HFF-Myc (cell line): ENCODE measurements at regions not wholly inside any gene's neighbourhood (a gene's known extent, or its start where the extent isn't known, plus 50 kb on each side); places are given as distances from the start of the nearest gene placed in this dataset.

Experiments
- DNase-seq: peaks from one replicate; pipeline ENCODE4 v3.0.0-alpha.2; 2011; ENCODE audit warnings: low read depth; ENCODE audit errors: extremely low read depth
- H3K4me3 ChIP-seq: replicated peaks from 2 replicates; pipeline ENCODE4 v1.5.1; 2011; ENCODE audit warnings: low read depth, mild to moderate bottlenecking, control low read depth, low read length
- CTCF ChIP-seq: IDR thresholded peaks from 2 replicates; pipeline ENCODE4 v1.5.1; 2012; ENCODE audit warnings: mild to moderate bottlenecking, low read depth, low read length, control low read depth; ENCODE audit errors: missing control alignments

DNA sequence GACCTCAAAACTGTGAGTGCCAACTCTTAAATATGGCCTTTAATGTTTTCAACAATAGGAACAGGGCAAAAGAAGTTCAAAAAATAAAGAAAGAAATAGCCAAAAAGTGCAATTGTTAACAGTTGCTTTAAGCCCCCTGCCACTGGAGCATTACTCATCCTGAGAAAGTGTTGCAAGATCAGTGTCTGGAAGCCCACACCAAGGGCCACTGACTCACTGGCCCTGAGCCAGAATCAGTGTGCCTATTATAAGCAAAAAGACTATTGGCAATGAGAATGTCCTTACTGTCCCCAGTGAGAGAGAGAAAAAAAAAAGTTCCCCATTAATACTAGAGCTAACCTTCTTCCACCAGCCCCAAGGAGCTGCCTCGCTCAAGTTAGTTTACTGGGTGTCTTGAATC is 480.1 kb upstream of the ZNF385D start:
- no peak for TF ChIP-seq CTCF
- no peak for DNase-seq
- no peak overlapping the region for H3K4me3 ChIP-seq

DNA sequence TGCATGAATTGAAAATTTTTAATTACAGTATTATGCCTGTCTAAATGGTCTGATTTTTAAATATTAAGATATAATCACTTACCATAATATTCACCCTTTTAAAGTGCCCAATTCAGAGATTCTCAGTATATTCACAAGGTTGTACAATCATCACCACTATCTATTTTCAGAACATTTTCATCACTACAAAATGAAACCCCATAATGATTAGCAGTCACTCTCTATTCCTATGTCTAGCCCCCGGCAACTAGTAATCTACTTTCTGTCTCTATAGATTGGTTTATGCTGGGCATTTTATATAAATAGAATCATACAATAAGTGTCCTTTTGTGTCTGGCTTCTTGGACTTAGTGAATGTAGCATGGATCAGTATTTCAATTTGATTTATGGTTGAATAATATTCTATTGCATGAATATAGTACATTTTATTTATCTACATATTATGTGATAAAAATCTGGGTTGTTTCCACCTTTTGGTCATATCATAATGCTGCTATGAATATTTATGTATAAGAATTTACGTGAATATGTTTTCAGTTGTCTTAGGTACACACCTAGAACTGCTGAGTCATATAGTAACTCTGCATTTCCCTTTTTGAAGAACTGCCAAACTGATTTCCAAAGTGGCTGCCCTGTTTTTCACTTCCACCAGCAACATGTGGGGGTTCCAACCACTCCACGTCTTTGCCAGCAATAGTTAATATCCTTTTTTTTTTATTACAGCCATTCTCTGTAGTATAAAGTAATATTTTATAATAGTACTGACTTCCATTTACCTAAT is 485.7 kb upstream of the ZNF385D start:
- TF ChIP-seq CTCF = no peak
- DNase-seq = no peak
- no peak overlapping the region for H3K4me3 ChIP-seq

- no peak for TF ChIP-seq CTCF
Measured at GRCh38 chr3:22239011-22239410, 488.0 kb upstream of the ZNF385D start.

DNA sequence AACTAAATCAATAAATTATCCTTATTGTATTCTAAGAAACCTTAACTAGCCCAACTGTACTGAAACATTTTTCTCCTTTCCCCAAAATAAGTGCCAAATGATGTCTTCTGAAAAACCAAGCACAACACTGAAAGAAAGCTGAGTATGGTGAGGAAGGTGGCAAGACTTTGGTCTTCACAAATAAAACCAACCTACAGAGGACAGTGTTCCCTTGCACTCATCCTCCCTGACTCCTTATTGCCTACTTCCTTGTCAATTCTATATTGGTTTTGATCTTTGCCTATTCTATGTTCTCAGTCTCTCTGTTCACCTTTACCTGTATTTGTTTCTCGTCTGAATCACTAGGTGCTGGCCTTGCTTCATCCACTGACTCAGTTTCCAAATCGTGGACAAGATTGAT is 490.1 kb upstream of the ZNF385D start:
- H3K4me3 ChIP-seq = no peak overlapping the region
- no peak for TF ChIP-seq CTCF
- DNase-seq = no peak

More at GRCh38 chr3:22239011-22239410, 488.0 kb upstream of the ZNF385D start:
- no peak overlapping the region for H3K4me3 ChIP-seq
- no peak for DNase-seq

GRCh38 chr3:22244761-22245521 is 493.9 kb upstream of the ZNF385D start:
- no peak for TF ChIP-seq CTCF
- H3K4me3 ChIP-seq = no peak overlapping the region
- DNase-seq = peak; percentile 10

GRCh38 chr3:22245811-22246583 is 495.0 kb upstream of the ZNF385D start:
- TF ChIP-seq CTCF = no peak
- DNase-seq = no peak
- H3K4me3 ChIP-seq = no peak overlapping the region
